ENCODE measurements at regions not wholly inside any gene's neighbourhood (a gene's known extent, or its start where the extent isn't known, plus 50 kb on each side); places are given as distances from the start of the nearest gene placed in this dataset.

DNA sequence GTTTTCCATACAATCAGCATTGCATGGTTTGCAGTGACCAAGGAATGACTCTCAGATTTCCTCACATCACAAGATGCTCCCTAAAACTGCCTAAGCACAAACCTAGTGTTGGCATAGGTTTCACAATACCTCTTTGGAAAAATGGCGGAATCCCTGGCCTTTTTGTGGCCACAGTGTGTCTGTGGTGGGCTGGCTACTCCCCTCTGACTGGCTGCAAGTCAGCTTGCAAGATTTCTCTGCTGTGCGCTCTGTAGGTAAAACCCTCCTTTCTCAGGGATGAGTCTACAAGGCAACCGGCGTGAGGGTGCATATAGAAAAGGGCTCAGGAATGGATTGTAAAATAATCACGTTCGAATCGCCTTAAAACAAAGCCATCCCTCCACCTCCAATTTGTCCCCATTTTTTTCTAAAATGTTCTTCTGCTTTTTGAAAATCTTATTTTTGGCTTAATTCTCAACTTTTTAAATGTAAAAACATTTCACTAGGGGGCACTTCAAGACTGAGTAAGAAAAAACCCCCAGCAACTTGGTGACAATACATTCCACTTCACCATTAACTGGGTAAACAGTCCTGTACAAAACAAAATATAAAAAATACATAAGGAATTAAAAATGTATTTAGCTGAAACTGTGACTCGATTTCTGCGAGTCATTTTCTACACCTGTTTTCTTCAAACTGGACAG is 235.6 kb downstream of the STIM2 start:
- ATAC-seq (no peak), FAIRE-seq (no peak)
- POLR2A ChIA-PET = no interaction called here

DNA sequence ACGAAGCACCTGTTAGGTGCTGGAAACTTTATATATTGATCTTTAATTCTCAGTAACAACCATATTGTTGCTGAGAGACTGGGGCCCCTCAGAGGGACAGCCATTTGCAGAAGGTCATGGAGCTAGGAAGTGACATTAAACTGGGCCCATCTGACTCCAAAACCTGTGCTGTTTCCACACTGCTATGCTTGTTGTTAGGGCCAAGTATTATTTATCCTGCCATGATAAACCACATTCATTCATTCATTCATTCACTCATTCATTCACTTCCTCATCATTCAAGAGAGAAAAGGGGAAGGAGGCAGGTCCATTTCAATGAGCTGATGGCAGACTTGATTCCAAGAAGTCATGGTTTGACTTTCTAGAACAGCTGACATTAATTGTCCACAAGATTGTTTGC is 237.4 kb downstream of the STIM2 start:
- POLR2A ChIA-PET = no interaction called here
- TF ChIP-seq CBX2 (IDR thresholded peaks at IDR 0.05; ENCODE audit: borderline replicate concordance, low read depth) = no peak
- TF ChIP-seq, protein P1, sequence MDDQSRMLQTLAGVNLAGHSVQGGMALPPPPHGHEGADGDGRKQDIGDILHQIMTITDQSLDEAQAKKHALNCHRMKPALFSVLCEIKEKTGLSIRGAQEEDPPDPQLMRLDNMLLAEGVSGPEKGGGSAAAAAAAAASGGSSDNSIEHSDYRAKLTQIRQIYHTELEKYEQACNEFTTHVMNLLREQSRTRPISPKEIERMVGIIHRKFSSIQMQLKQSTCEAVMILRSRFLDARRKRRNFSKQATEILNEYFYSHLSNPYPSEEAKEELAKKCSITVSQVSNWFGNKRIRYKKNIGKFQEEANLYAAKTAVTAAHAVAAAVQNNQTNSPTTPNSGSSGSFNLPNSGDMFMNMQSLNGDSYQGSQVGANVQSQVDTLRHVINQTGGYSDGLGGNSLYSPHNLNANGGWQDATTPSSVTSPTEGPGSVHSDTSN (IDR thresholded peaks at IDR 0.05) = no peak
- no peak for TF ChIP-seq RFX5 (IDR thresholded peaks at IDR 0.05)
- TF ChIP-seq JUN (IDR thresholded peaks at IDR 0.05) = no peak
- TF ChIP-seq CEBPB (IDR thresholded peaks at IDR 0.05) = no peak
- TF ChIP-seq, protein P2, sequence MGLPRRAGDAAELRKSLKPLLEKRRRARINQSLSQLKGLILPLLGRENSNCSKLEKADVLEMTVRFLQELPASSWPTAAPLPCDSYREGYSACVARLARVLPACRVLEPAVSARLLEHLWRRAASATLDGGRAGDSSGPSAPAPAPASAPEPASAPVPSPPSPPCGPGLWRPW (IDR thresholded peaks at IDR 0.05) = no peak
- no peak for TF ChIP-seq E2F6 (IDR thresholded peaks at IDR 0.05; ENCODE audit: borderline replicate concordance, low read depth)
- TF ChIP-seq FOSB (CRISPR knock-in tag; IDR thresholded peaks at IDR 0.05) = no peak
- TF ChIP-seq HDAC2 (IDR thresholded peaks at IDR 0.05) = no peak
- no peak for TF ChIP-seq ATOH8 (CRISPR knock-in tag; IDR thresholded peaks at IDR 0.05; ENCODE audit: low read depth)
- no peak for TF ChIP-seq ELK1 (IDR thresholded peaks at IDR 0.05; ENCODE audit: low read depth, low read length)
- TF ChIP-seq TFCP2L1 (CRISPR knock-in tag; IDR thresholded peaks at IDR 0.05) = no peak
- TF ChIP-seq MAZ (IDR thresholded peaks at IDR 0.05; ENCODE audit: borderline replicate concordance, low read depth, low read length) = no peak
- TF ChIP-seq CBX8 (IDR thresholded peaks at IDR 0.05) = no peak
- TF ChIP-seq ZNF302 (CRISPR knock-in tag; IDR thresholded peaks at IDR 0.05) = no peak
- no peak for TF ChIP-seq MAFK (IDR thresholded peaks at IDR 0.05; ENCODE audit: partially characterized antibody)
- no peak for TF ChIP-seq ZFP36 (IDR thresholded peaks at IDR 0.05; ENCODE audit: borderline replicate concordance, partially characterized antibody)
- no peak for TF ChIP-seq NPAS2 (CRISPR knock-in tag; IDR thresholded peaks at IDR 0.05; ENCODE audit: borderline replicate concordance)
- FAIRE-seq (no peak), DNase-seq (ENCODE audit: low read depth in 1 of 2, low spot score in 1 of 2) (no peak), ATAC-seq (no peak)
- H3K4me3 ChIP-seq = no peak overlapping the region
- no peak overlapping the region for H3K4me2 ChIP-seq
- no peaks in the 10 kb centered on the region for H3K9me3 ChIP-seq
- CTCF ChIA-PET = no interaction called here
- H3K4me1 ChIP-seq = no peaks in the 10 kb centered on the region
- H3K27ac ChIP-seq = no peak overlapping the region
- 0% methylated on average over 1 of the region's 1 CpG for WGBS (ENCODE audit: missing lambda C conversion rate)

More for the DNA sequence above, 235.6 kb downstream of the STIM2 start:
- CTCF ChIA-PET = no interaction called here
- Histone ChIP-seq H3K9me3 (no peaks in the 10 kb centered on the region), H3K4me1 (no peaks in the 10 kb centered on the region), H3K27ac (no peak overlapping the region), H3K4me3 (no peak overlapping the region), H3K4me2 (no peak overlapping the region)
- TF ChIP-seq JUNB (IDR thresholded peaks at IDR 0.05) = no peak
- no peak for TF ChIP-seq BHLHE40 (IDR thresholded peaks at IDR 0.05; ENCODE audit: low read depth, low read length)
- TF ChIP-seq RARB (CRISPR knock-in tag; IDR thresholded peaks at IDR 0.05) = no peak
- TF ChIP-seq FOXS1 (CRISPR knock-in tag; IDR thresholded peaks at IDR 0.05) = no peak
- TF ChIP-seq FOSL2 (IDR thresholded peaks at IDR 0.05) = no peak
- TF ChIP-seq FOSL2 (CRISPR knock-in tag; IDR thresholded peaks at IDR 0.05) = no peak
- 66% methylated on average over 9 of the region's 9 CpGs for WGBS (ENCODE audit: missing lambda C conversion rate)
- no peak for DNase-seq (ENCODE audit: low read depth in 1 of 2, low spot score in 1 of 2)
